ENCODE measurements at regions not wholly inside any gene's neighbourhood (a gene's known extent, or its start where the extent isn't known, plus 50 kb on each side); places are given as distances from the start of the nearest gene placed in this dataset.

- TF ChIP-seq TAF1 (IDR thresholded peaks at IDR 0.05; ENCODE audit: low read depth, low read length) (no peak), PAX5 (IDR thresholded peaks at IDR 0.05; ENCODE audit: insufficient read depth, low read length, severe bottlenecking) (no peak), POLR2A (IDR thresholded peaks at IDR 0.05; ENCODE audit: low read depth, low read length) (no peak), POLR2AphosphoS5 (IDR thresholded peaks at IDR 0.05; ENCODE audit: low read depth, low read length) (no peak)
Measured at GRCh38 chr2:139872032-139872431, 1091.8 kb upstream of the NXPH2 start.

All from GM12891 (cell line).